A673 (cell line): ENCODE measurements at regions not wholly inside any gene's neighbourhood (a gene's known extent, or its start where the extent isn't known, plus 50 kb on each side); places are given as distances from the start of the nearest gene placed in this dataset.

Source experiments
- BruUV-seq: library from RNA; stranded (reverse); fragments of 400-500 nt; replicated peaks from 2 replicates; lab custom pipeline; 2021; lab: Mats Ljungman, UMichigan
- CTCF ChIA-PET: fragments of 300-600 bp; sonication (Branson Sonifier 250); formaldehyde crosslinking; loops from one replicate; lab custom pipeline; 2022; ENCODE audit warnings: antibody characterized with exemption; lab: Charles Lee
- POLR2A ChIA-PET: fragments of 300-600 bp; sonication (Branson Sonifier 250); formaldehyde crosslinking; loops from one replicate; lab custom pipeline; 2022; ENCODE audit warnings: antibody characterized with exemption; ENCODE audit not compliant: low non-redundant PET; lab: Charles Lee
- DNase-seq: peaks from one replicate; pipeline ENCODE4 v3.0.0-alpha.2; 2015; ENCODE audit warnings: low spot score
- H3K27ac ChIP-seq: fragments of 200-600 bp; sonication (generic); 2 replicates; pipeline ENCODE4 v1.5.1; 2016; ENCODE audit warnings: mixed run types, low read depth, mild to moderate bottlenecking, mixed read lengths, antibody characterized with exemption, low read length; ENCODE audit not compliant: poor library complexity, severe bottlenecking
- H3K27me3 ChIP-seq: fragments of 200-600 bp; sonication (generic); replicated peaks from 2 replicates; pipeline ENCODE4 v1.6.1; 2017; ENCODE audit warnings: mixed run types, low read depth, mild to moderate bottlenecking, mixed read lengths, antibody characterized with exemption, low read length; ENCODE audit not compliant: insufficient read depth, poor library complexity
- H3K36me3 ChIP-seq: fragments of 200-600 bp; sonication (generic); 2 replicates; pipeline ENCODE4 v1.6.1; 2016; ENCODE audit warnings: mixed run types, mild to moderate bottlenecking, mixed read lengths, antibody characterized with exemption, low read length; ENCODE audit not compliant: insufficient read depth, poor library complexity, severe bottlenecking
- H3K4me1 ChIP-seq: fragments of 200-600 bp; sonication (generic); 2 replicates; pipeline ENCODE4 v1.6.1; 2017; ENCODE audit warnings: mixed run types, mild to moderate bottlenecking, mixed read lengths, antibody characterized with exemption, low read length; ENCODE audit not compliant: insufficient read depth, poor library complexity, severe bottlenecking
- H3K4me3 ChIP-seq: fragments of 200-600 bp; sonication (generic); 2 replicates; pipeline ENCODE4 v1.5.1; 2016; ENCODE audit warnings: low read depth, mixed run types, mild to moderate bottlenecking, mixed read lengths, low read length; ENCODE audit not compliant: poor library complexity, severe bottlenecking
- H3K9me3 ChIP-seq: fragments of 200-600 bp; sonication (generic); 2 replicates; pipeline ENCODE4 v1.6.1; 2016; ENCODE audit warnings: mixed run types, low read depth, mild to moderate bottlenecking, mixed read lengths, antibody characterized with exemption, low read length; ENCODE audit not compliant: poor library complexity, severe bottlenecking
- EZH2 ChIP-seq: fragments of 200-600 bp; sonication (generic); IDR thresholded peaks from 2 replicates; pipeline ENCODE4 v1.6.1; 2017; ENCODE audit warnings: borderline replicate concordance, low read depth, mild to moderate bottlenecking, mixed read lengths, antibody characterized with exemption, low read length; ENCODE audit not compliant: poor library complexity, severe bottlenecking
- intact Hi-C: fragments of 100-400 bp; cut with micrococcal nuclease; formaldehyde crosslinking; loops from one replicate; pipeline ENCODE4 v1.10.0; 2022; ENCODE audit not compliant: unreplicated experiment
- TF ChIP-seq, protein P1 (sequence below): fragments of 300-800, 200-600 bp; sonication (generic); conservative IDR thresholded peaks from 2 replicates; pipeline ENCODE4 v1.5.1; 2017; ENCODE audit warnings: low read depth, mild to moderate bottlenecking, antibody characterized with exemption, low read length, moderate library complexity, mixed read lengths

DNA sequence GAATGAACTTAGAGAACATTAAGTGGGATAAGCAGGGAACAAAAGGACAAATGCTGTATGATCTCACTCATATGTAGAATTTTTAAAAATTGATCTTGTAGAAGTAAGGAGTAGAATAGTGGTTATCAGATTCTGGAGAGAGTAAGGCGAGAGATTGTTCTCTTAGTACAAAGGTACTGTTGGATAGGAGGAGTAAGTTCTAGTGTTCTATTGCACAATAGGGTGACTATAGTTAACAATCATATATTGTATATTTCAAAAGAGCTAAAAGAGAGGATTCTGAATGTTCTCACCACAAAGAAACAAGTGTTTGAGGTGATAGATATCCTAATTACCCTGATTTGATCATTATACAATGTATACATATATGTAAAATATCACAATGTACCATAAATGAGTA lies 735.9 kb downstream of the NCAM2 start:
- TF ChIP-seq, protein P1, sequence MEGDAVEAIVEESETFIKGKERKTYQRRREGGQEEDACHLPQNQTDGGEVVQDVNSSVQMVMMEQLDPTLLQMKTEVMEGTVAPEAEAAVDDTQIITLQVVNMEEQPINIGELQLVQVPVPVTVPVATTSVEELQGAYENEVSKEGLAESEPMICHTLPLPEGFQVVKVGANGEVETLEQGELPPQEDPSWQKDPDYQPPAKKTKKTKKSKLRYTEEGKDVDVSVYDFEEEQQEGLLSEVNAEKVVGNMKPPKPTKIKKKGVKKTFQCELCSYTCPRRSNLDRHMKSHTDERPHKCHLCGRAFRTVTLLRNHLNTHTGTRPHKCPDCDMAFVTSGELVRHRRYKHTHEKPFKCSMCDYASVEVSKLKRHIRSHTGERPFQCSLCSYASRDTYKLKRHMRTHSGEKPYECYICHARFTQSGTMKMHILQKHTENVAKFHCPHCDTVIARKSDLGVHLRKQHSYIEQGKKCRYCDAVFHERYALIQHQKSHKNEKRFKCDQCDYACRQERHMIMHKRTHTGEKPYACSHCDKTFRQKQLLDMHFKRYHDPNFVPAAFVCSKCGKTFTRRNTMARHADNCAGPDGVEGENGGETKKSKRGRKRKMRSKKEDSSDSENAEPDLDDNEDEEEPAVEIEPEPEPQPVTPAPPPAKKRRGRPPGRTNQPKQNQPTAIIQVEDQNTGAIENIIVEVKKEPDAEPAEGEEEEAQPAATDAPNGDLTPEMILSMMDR = no peak
- no peak for TF ChIP-seq EZH2
- ChIA-PET POLR2A (no interaction called here), CTCF (no interaction called here)
- H3K4me1 ChIP-seq = no peaks in the 10 kb centered on the region
- H3K36me3 ChIP-seq = no peaks in the 10 kb centered on the region
- H3K27ac ChIP-seq = no peak overlapping the region
- DNase-seq = no peak
- no peaks in the 10 kb centered on the region for H3K27me3 ChIP-seq
- BruUV-seq = no TSS peak
- intact Hi-C loops = no loop called here
- no peak overlapping the region for H3K4me3 ChIP-seq
- H3K9me3 ChIP-seq = no peaks in the 10 kb centered on the region

DNA sequence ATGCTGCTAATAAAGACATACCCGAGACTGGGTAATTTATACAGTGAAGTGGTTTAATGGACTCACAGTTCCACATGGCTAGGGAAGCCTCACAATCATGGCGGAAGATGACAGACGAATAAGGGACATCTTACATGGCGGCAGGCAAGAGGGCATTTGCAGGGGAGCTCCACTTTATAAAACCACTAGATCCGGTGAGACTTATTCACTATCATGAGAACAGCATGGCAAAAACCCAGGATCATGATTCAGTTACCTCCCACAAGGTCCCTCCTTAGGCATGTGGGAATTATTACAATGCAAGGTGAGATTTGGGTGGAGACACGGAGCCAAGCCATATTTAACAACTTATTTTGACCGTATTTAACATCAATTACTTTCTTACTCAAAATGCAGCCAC lies 739.0 kb downstream of the NCAM2 start:
- POLR2A ChIA-PET = no interaction called here
- Histone ChIP-seq H3K27me3 (no peaks in the 10 kb centered on the region), H3K4me1 (no peaks in the 10 kb centered on the region), H3K27ac (no peak overlapping the region), H3K9me3 (no peaks in the 10 kb centered on the region), H3K36me3 (no peaks in the 10 kb centered on the region), H3K4me3 (no peak overlapping the region)
- TF ChIP-seq EZH2 = no peak
- TF ChIP-seq, protein P1 = no peak
- CTCF ChIA-PET = no interaction called here
- intact Hi-C loops = no loop called here
- BruUV-seq = no TSS peak
- no peak for DNase-seq

DNA sequence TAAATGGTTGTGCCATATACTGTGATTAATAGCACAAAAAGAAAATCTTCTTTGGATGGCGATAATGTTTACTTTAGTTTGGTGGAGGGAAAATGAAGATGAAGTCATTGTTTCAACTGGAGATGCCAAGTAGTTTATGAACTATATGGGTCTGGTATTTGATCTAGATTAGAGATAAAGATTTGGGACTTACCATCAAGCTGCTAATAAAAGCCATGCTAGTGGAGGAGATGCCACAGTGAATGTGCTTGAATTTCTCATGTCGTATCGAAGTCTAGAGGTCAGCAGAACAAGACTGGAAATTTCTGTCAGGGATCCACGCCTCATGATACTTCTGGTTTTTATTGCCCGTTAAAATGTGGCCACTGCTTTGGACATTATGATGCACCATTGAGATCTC lies 742.0 kb downstream of the NCAM2 start:
- no peak overlapping the region for H3K4me3 ChIP-seq
- no peaks in the 10 kb centered on the region for H3K9me3 ChIP-seq
- no peaks in the 10 kb centered on the region for H3K4me1 ChIP-seq
- DNase-seq = no peak
- H3K36me3 ChIP-seq = no peaks in the 10 kb centered on the region
- ChIA-PET CTCF (no interaction called here), POLR2A (no interaction called here)
- no peaks in the 10 kb centered on the region for H3K27me3 ChIP-seq
- no TSS peak for BruUV-seq
- H3K27ac ChIP-seq = no peak overlapping the region
- intact Hi-C loops = no loop called here
- TF ChIP-seq EZH2 = no peak
- TF ChIP-seq, protein P1 = no peak
